HepG2 (cell line): ENCODE measurements at regions not wholly inside any gene's neighbourhood (a gene's known extent, or its start where the extent isn't known, plus 50 kb on each side); places are given as distances from the start of the nearest gene placed in this dataset.

Experiments used
- MIXL1 ChIP-seq: IDR thresholded peaks from 2 replicates; pipeline ENCODE4 v1.6.1; 2016
- MYNN ChIP-seq: sonication (generic); formaldehyde crosslinking; IDR thresholded peaks from 2 replicates; pipeline ENCODE4 v1.4.0; 2020; ENCODE audit warnings: mild to moderate bottlenecking, low read depth, missing genetic modification reagents
- SRSF1 ChIP-seq: fragments of 200-400 bp; formaldehyde crosslinking; optimal IDR thresholded peaks from 2 replicates; pipeline ENCODE3; 2017; ENCODE audit warnings: mild to moderate bottlenecking, low read depth, low read length, moderate library complexity
- ZFAT ChIP-seq: sonication (generic); formaldehyde crosslinking; conservative IDR thresholded peaks from 2 replicates; pipeline ENCODE4 v1.8.1; 2023; ENCODE audit warnings: missing genetic modification reagents, inconsistent platforms
- ZNF773 ChIP-seq: sonication (generic); formaldehyde crosslinking; IDR thresholded peaks from 2 replicates; pipeline ENCODE4 v1.4.0; 2020; ENCODE audit warnings: missing genetic modification reagents, borderline replicate concordance
- TF ChIP-seq, protein P1 (sequence below): sonication (generic); formaldehyde crosslinking; IDR thresholded peaks from 2 replicates; pipeline ENCODE4 v1.5.1; 2020; ENCODE audit warnings: missing genetic modification reagents, mild to moderate bottlenecking, borderline replicate concordance

DNA sequence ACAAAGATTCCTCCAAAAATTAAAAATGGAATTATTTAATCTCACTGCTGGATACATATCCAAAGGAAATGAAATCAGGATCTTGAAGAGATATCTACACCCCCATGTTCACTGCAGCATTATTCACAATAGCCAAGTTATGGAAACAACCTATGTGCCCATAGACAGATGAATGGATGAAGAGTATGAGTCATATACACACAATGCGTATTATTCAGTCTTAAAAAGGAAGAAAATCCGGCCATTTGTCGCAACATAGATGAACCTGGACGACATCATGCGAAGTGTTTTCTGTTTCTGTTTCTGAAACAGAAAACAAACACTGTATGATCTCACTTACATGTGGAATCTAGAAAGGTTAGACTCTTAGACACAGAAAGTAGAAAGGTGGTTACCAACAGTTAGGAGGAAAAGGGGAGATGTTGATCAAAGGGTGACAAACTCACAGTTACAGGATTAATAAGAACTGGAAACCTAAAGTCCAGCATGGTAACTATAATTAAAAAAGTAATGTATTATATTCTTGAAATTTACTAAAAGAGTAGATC, 87.8 kb upstream of the ERBB4 start:
- TF ChIP-seq ZFAT = no peak
- no peak for TF ChIP-seq SRSF1
- TF ChIP-seq, protein P1, sequence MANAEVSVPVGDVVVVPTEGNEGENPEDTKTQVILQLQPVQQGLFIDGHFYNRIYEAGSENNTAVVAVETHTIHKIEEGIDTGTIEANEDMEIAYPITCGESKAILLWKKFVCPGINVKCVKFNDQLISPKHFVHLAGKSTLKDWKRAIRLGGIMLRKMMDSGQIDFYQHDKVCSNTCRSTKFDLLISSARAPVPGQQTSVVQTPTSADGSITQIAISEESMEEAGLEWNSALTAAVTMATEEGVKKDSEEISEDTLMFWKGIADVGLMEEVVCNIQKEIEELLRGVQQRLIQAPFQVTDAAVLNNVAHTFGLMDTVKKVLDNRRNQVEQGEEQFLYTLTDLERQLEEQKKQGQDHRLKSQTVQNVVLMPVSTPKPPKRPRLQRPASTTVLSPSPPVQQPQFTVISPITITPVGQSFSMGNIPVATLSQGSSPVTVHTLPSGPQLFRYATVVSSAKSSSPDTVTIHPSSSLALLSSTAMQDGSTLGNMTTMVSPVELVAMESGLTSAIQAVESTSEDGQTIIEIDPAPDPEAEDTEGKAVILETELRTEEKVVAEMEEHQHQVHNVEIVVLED = no peak
- no peak for TF ChIP-seq MIXL1 (CRISPR knock-in tag)
- TF ChIP-seq ZNF773 = no peak
- no peak for TF ChIP-seq MYNN (CRISPR knock-in tag)
